ENCODE measurements at regions not wholly inside any gene's neighbourhood (a gene's known extent, or its start where the extent isn't known, plus 50 kb on each side); places are given as distances from the start of the nearest gene placed in this dataset.

DNA sequence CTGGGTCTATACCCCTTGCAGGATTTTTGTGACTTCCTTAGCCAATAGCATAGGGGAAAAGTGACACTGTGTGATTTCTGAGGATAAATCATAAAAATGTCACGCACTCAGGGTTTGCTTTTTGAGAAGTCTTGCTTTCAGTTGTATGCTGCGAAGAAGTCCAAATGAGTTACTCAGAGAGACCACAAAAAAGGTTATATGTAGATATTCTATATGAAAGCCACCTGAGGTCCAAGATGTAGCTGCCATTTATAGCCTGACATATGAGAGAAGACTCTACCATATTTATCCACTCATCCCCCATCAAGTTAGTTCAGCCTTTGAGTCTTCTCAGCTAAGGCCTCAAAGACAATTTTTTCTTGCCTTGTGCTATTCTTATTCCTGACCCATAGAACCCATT lies 488.3 kb upstream of the MAP2 start:
- TF ChIP-seq, protein P1, sequence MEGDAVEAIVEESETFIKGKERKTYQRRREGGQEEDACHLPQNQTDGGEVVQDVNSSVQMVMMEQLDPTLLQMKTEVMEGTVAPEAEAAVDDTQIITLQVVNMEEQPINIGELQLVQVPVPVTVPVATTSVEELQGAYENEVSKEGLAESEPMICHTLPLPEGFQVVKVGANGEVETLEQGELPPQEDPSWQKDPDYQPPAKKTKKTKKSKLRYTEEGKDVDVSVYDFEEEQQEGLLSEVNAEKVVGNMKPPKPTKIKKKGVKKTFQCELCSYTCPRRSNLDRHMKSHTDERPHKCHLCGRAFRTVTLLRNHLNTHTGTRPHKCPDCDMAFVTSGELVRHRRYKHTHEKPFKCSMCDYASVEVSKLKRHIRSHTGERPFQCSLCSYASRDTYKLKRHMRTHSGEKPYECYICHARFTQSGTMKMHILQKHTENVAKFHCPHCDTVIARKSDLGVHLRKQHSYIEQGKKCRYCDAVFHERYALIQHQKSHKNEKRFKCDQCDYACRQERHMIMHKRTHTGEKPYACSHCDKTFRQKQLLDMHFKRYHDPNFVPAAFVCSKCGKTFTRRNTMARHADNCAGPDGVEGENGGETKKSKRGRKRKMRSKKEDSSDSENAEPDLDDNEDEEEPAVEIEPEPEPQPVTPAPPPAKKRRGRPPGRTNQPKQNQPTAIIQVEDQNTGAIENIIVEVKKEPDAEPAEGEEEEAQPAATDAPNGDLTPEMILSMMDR (conservative IDR thresholded peaks at IDR 0.05; ENCODE audit: low read length): no peak
- TF ChIP-seq EZH2phosphoT487 (IDR thresholded peaks at IDR 0.05; ENCODE audit: borderline replicate concordance): no peak

All from Loucy (cell line).